ENCODE measurements at regions not wholly inside any gene's neighbourhood (a gene's known extent, or its start where the extent isn't known, plus 50 kb on each side); places are given as distances from the start of the nearest gene placed in this dataset.

DNA sequence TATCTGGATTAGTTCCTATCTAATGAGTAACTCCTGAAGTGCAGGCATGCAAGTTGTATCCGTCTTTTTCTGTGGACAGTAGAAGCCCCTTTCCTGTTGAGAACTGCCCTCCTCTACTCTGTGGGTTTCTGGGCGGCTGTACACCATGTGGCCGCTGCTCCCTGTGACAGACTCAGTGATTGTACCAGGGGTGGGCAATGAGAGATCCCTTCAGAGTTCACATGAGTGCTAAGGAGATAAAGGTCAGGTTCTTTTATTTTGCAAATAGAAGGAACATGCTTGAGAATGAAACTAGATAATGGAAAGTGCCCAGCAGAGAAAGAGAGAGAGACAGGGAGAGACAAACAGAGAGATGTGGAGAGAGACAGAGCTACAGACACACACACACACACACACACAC lies 76.4 kb upstream of the TAPT1 start:
- WGBS = 85% methylated on average over 3 of the region's 3 CpGs
- no peak overlapping the region for H3K4me3 ChIP-seq (ENCODE audit: low read depth in 1 of 3, low read length in 3 of 3)
- H3K27me3 ChIP-seq (ENCODE audit: control insufficient read depth in 4 of 4, insufficient read depth in 4 of 4, low read length in 3 of 4) = no peaks in the 10 kb centered on the region
- no peaks in the 10 kb centered on the region for H3K36me3 ChIP-seq (ENCODE audit: control insufficient read depth in 4 of 4, insufficient read depth in 3 of 4, low read depth in 1 of 4, low read length in 3 of 4)
- TF ChIP-seq GABPA (IDR thresholded peaks at IDR 0.05 in 1 of 2, conservative IDR thresholded peaks at IDR 0.05 in 1 of 2) = no peak
- TF ChIP-seq, protein P1, sequence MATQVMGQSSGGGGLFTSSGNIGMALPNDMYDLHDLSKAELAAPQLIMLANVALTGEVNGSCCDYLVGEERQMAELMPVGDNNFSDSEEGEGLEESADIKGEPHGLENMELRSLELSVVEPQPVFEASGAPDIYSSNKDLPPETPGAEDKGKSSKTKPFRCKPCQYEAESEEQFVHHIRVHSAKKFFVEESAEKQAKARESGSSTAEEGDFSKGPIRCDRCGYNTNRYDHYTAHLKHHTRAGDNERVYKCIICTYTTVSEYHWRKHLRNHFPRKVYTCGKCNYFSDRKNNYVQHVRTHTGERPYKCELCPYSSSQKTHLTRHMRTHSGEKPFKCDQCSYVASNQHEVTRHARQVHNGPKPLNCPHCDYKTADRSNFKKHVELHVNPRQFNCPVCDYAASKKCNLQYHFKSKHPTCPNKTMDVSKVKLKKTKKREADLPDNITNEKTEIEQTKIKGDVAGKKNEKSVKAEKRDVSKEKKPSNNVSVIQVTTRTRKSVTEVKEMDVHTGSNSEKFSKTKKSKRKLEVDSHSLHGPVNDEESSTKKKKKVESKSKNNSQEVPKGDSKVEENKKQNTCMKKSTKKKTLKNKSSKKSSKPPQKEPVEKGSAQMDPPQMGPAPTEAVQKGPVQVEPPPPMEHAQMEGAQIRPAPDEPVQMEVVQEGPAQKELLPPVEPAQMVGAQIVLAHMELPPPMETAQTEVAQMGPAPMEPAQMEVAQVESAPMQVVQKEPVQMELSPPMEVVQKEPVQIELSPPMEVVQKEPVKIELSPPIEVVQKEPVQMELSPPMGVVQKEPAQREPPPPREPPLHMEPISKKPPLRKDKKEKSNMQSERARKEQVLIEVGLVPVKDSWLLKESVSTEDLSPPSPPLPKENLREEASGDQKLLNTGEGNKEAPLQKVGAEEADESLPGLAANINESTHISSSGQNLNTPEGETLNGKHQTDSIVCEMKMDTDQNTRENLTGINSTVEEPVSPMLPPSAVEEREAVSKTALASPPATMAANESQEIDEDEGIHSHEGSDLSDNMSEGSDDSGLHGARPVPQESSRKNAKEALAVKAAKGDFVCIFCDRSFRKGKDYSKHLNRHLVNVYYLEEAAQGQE (IDR thresholded peaks at IDR 0.05) = no peak
- no peak for TF ChIP-seq FOXA1 (IDR thresholded peaks at IDR 0.05)
- TF ChIP-seq, protein P2, sequence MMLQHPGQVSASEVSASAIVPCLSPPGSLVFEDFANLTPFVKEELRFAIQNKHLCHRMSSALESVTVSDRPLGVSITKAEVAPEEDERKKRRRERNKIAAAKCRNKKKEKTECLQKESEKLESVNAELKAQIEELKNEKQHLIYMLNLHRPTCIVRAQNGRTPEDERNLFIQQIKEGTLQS (IDR thresholded peaks at IDR 0.05) = no peak
- no peak for TF ChIP-seq SP1 (IDR thresholded peaks at IDR 0.05)
- TF ChIP-seq HNF4G (IDR thresholded peaks at IDR 0.05) = no peak
- TF ChIP-seq, protein P3, sequence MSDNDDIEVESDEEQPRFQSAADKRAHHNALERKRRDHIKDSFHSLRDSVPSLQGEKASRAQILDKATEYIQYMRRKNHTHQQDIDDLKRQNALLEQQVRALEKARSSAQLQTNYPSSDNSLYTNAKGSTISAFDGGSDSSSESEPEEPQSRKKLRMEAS (IDR thresholded peaks at IDR 0.05) = no peak
- TF ChIP-seq HNF4A (conservative IDR thresholded peaks at IDR 0.05) = no peak
- TF ChIP-seq NR2F2 (IDR thresholded peaks at IDR 0.05) = no peak
- TF ChIP-seq, protein P4, sequence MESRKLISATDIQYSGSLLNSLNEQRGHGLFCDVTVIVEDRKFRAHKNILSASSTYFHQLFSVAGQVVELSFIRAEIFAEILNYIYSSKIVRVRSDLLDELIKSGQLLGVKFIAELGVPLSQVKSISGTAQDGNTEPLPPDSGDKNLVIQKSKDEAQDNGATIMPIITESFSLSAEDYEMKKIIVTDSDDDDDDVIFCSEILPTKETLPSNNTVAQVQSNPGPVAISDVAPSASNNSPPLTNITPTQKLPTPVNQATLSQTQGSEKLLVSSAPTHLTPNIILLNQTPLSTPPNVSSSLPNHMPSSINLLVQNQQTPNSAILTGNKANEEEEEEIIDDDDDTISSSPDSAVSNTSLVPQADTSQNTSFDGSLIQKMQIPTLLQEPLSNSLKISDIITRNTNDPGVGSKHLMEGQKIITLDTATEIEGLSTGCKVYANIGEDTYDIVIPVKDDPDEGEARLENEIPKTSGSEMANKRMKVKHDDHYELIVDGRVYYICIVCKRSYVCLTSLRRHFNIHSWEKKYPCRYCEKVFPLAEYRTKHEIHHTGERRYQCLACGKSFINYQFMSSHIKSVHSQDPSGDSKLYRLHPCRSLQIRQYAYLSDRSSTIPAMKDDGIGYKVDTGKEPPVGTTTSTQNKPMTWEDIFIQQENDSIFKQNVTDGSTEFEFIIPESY (IDR thresholded peaks at IDR 0.05) = no peak
- TF ChIP-seq FOXA2 (IDR thresholded peaks at IDR 0.05) = no peak
- TF ChIP-seq EGR1 (IDR thresholded peaks at IDR 0.05; ENCODE audit: low read depth in 2 of 2) = no peak
- TF ChIP-seq, protein P5, sequence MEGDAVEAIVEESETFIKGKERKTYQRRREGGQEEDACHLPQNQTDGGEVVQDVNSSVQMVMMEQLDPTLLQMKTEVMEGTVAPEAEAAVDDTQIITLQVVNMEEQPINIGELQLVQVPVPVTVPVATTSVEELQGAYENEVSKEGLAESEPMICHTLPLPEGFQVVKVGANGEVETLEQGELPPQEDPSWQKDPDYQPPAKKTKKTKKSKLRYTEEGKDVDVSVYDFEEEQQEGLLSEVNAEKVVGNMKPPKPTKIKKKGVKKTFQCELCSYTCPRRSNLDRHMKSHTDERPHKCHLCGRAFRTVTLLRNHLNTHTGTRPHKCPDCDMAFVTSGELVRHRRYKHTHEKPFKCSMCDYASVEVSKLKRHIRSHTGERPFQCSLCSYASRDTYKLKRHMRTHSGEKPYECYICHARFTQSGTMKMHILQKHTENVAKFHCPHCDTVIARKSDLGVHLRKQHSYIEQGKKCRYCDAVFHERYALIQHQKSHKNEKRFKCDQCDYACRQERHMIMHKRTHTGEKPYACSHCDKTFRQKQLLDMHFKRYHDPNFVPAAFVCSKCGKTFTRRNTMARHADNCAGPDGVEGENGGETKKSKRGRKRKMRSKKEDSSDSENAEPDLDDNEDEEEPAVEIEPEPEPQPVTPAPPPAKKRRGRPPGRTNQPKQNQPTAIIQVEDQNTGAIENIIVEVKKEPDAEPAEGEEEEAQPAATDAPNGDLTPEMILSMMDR (IDR thresholded peaks at IDR 0.05; ENCODE audit: low read depth, low read length, missing input control) = no peak
- TF ChIP-seq JUND (IDR thresholded peaks at IDR 0.05) = no peak
- no peak for TF ChIP-seq TAF1 (conservative IDR thresholded peaks at IDR 0.05)
- no peak for TF ChIP-seq RXRA (IDR thresholded peaks at IDR 0.05)
- TF ChIP-seq YY1 (IDR thresholded peaks at IDR 0.05) = no peak
- DNase-seq (ENCODE audit: low spot score) = no peak
- no peaks in the 10 kb centered on the region for H3K4me1 ChIP-seq (ENCODE audit: control insufficient read depth in 4 of 4, insufficient read depth in 4 of 4, low read length in 3 of 4)
- H3K9me3 ChIP-seq (ENCODE audit: control insufficient read depth in 4 of 4, low read length in 3 of 4) = no peaks in the 10 kb centered on the region
- no peak overlapping the region for H3K9ac ChIP-seq (ENCODE audit: low read depth in 1 of 2, low read length in 2 of 2)
- no peak overlapping the region for H3K27ac ChIP-seq (ENCODE audit: low read depth in 1 of 2, low read length in 2 of 2)

DNA sequence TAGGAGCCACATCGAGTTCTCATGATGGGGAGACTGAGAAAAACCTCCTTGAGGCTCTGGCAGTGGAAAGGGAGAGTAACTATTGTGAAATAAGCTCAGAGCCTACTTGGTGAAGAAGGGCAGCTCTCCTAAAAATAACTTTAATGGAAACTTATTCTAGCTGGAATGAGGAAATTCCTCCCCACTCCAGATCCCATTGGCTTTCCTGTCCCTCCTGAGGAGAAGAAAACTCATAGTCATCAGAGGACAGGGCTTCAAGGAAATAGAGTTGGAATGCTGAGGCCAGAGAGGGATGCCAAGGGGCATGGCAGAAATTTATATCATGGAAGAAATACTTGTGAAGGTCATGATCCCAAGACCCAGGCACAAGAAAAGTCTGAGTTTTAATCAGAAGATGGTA lies 70.7 kb upstream of the TAPT1 start:
- no peaks in the 10 kb centered on the region for H3K27me3 ChIP-seq (ENCODE audit: control insufficient read depth in 4 of 4, insufficient read depth in 4 of 4, low read length in 3 of 4)
- no peaks in the 10 kb centered on the region for H3K36me3 ChIP-seq (ENCODE audit: control insufficient read depth in 4 of 4, insufficient read depth in 3 of 4, low read depth in 1 of 4, low read length in 3 of 4)
- WGBS = 85% methylated on average over 1 of the region's 1 CpG
- DNase-seq (ENCODE audit: low spot score) = no peak
- H3K27ac ChIP-seq (ENCODE audit: low read depth in 1 of 2, low read length in 2 of 2) = no peak overlapping the region
- no peak overlapping the region for H3K4me3 ChIP-seq (ENCODE audit: low read depth in 1 of 3, low read length in 3 of 3)
- no peak for TF ChIP-seq FOXA2 (IDR thresholded peaks at IDR 0.05)
- TF ChIP-seq RAD21 (IDR thresholded peaks at IDR 0.05) = no peak
- TF ChIP-seq, protein P2 (IDR thresholded peaks at IDR 0.05) = no peak
- no peak for TF ChIP-seq GABPA (IDR thresholded peaks at IDR 0.05 in 1 of 2, conservative IDR thresholded peaks at IDR 0.05 in 1 of 2)
- TF ChIP-seq, protein P4 (IDR thresholded peaks at IDR 0.05) = no peak
- TF ChIP-seq JUND (IDR thresholded peaks at IDR 0.05) = no peak
- H3K9ac ChIP-seq (ENCODE audit: low read depth in 1 of 2, low read length in 2 of 2) = no peak overlapping the region
- H3K4me1 ChIP-seq (ENCODE audit: control insufficient read depth in 4 of 4, insufficient read depth in 4 of 4, low read length in 3 of 4) = no peaks in the 10 kb centered on the region
- no peaks in the 10 kb centered on the region for H3K9me3 ChIP-seq (ENCODE audit: control insufficient read depth in 4 of 4, low read length in 3 of 4)
